NCI-H1417 treated with DMSO at 0.1 percent for 48 hours (cell line): ENCODE measurements at regions not wholly inside any gene's neighbourhood (a gene's known extent, or its start where the extent isn't known, plus 50 kb on each side); places are given as distances from the start of the nearest gene placed in this dataset.
"Not testable (repeated sequence)": the region's sequence is repeated elsewhere in the genome, so short reads cannot be mapped to it uniquely, and the experiment has no call there.

ENCODE experiments used
- DNase-seq: peaks from one replicate; lab custom pipeline; 2025; lab: John Stamatoyannopoulos, UW

DNA sequence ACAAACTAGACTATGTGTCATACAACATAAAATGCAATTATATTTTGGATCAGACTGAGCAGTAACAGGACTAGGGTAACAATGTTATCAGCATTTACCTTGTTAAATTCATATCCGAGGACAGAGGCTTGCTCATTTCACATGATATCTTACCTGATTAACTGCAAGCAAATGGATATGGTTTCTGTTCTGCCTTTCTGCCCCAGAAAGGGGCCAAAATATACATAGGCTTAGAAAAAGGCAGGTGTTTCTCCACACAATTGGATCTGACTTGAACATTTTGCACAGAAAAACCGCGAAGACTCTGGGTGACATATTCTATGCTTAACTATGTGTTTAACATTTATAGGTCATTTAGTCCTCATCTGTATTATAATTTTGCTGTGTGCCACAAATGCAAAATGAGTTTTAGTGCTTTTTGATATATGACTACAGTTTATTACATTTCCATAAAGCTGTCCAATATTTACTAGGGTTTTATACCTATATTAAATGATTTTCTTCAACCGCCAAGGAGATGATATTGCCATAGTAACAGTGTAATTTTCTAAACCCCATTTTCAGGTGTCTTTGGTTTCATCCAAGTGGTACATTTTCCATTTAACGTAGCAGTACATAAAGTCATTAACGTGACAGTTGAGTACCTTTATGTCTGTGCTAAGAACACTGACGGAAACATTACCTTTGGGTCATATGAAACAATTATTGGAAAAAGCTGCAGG lies 249.3 kb upstream of the KRR1 start:
- no peak for DNase-seq

- DNase-seq: no peak
Observed at GRCh38 chr12:75759842-75760572, 248.6 kb upstream of the KRR1 start.

DNA sequence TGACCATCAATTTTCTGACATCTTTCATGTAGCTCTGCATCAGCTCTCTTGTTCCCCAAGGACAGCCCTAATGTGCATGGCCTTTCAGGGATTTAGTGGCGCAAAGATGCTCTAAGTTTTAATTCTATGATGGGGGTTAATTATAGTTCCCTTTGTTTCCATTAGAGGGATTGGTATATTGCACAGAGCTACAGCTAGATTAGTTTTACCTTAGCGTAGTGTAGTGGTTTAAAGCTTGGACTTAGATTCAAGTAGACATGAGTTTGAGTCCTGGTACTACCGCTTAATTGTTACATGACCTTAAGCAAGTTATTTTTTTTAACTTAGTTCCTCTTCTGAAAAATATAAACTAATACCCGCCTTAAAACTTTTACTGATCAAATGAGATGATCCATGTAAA lies 247.8 kb upstream of the KRR1 start:
- DNase-seq: no peak

DNA sequence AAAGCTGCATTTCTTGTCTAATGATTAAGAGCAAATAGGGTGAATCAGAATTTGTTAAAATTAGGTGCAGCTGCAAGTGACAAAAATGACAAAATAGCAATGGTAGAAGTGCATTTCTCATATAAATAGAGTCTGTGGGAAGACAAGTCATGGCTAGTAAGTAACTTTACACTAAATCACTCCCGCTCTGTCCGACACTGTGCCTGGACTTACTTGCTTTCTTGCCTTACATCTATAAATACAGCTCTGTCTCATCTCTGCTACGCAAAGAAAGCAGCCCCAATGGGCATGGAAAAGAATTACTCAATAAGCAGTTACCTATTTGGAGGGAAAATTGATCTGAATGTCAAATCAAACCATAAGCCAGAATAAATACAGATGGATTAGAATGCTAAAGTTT lies 245.4 kb upstream of the KRR1 start:
- DNase-seq: no peak

DNA sequence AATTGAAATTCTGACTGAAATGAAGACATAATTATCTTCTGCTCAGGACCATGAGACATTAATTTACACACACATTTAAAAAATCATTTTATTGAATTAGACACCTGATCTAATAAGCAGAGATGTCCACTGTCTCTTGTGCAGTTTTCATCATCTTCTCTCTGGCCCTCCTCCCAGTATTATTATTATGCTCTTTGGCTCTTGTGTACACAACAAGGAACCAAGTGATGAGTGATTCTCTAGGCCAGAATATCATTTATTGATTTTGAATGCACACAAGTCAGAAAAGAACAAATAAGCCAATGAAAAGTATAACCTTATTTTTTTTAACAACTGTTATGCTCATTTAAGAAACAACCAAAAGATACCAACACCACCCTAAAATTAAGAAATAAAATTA lies 244.7 kb upstream of the KRR1 start:
- DNase-seq: no peak

DNA sequence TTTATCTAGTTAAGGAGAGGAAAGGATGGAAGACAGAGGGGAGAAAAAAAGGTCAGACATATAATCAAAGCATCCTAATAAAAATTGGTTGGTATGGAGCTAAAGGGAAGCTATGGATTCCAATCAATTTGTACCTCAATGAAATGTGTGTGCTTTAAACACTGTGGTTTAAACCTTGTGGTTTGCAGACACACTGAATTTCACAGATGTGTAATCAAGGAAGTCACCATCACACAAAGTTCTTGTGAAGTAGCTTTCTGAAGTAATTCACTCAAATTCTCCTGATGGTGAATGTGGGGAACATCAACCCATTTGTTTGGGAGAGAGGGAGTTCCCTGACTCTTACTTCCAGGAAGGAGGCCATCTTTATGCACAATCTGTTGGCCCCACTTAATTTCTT lies 243.3 kb upstream of the KRR1 start:
- no peak for DNase-seq

GRCh38 chr12:75754141-75754540 lies 242.7 kb upstream of the KRR1 start:
- DNase-seq: no peak

GRCh38 chr12:75751769-75752471 lies 240.5 kb upstream of the KRR1 start:
- no peak for DNase-seq

- no peak for DNase-seq
Observed at GRCh38 chr12:75750716-75751306, 239.4 kb upstream of the KRR1 start.

DNA sequence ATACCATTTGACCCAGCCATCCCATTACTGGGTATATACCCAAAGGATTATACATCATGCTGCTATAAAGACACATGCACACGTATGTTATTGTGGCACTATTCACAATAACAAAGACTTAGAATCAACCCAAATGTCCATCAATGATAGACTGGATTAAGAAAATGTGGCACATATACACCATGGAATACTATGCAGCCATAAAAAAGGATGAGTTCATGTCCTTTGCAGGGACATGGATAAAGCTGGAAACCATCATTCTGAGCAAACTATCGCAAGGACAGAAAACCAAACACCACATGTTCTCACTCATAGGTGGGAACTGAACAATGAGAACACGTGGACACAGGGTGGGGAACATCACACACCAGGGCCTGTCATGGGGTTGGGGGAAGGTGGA lies 237.6 kb upstream of the KRR1 start:
- DNase-seq: not testable (repeated sequence)

DNA sequence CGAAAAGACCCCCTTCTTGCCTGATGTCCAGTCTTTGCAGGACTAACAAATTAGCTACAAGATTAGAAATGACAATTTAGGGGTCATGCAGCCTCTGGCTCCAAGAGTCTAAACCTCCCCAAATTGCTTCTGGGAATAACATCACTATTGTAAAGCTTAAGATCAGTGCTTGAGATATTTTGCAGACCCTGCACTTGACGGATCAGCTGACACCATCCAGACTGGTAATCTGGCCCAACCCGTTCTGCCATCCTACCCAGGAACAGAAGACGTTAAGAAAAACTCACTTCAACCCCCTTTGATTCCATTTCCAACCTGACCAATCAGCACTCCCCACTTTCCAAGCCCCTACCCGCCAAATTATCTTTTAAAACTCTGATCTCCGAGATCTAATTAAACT lies 236.7 kb upstream of the KRR1 start:
- DNase-seq: no peak

DNA sequence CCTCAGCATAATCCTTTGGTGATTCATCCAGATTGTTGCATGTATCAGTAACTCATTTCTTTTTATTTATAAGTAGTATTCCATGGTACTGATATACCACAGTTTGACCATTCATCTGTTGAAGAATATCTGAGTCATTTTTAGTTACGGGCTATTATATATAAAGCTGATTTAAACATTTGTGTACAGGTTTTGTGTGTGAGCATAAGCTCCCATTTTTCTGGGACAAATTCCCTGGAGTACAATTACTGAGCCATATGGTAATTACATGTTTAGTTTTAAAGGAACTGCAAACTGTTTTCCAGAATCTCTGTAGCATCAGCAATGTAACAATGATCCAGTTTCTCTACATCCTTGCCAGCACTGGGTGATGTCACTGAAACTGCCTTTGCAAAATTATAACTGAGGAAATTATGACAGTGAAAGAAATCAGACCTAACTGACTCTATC lies 236.2 kb upstream of the KRR1 start:
- no peak for DNase-seq

- DNase-seq: no peak
Observed at GRCh38 chr12:75746621-75747020, 235.2 kb upstream of the KRR1 start.

DNA sequence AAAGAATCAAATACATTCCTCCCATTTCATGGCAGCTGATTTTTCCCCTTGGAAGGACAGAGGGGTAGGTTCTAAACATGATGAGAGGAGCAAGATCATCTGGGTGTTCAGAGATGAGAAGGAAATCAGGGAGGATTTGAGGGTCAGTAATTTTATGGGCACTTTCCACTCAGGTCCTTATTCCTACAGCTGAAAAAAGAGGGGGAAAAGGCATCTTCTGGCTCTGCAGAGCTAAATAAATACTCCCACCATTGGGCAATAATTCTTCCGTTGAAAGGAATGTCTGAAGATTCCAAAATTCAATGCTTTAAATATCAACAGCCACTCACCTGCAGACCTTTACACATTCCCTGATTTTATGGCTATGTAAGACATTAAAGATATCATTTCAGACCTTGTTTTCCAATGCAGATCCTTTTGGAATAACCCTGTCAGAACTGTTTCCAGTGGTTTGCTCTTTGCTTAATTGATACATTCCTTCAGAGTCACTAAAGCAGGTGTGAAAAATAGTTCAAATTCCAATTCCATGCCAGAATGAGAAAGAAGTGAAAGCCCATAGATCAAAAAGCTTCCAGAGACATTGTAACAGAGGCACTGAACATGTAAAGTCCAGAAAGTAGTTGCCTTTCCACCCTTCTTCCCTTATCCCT lies 233.3 kb upstream of the KRR1 start:
- DNase-seq: no peak

DNA sequence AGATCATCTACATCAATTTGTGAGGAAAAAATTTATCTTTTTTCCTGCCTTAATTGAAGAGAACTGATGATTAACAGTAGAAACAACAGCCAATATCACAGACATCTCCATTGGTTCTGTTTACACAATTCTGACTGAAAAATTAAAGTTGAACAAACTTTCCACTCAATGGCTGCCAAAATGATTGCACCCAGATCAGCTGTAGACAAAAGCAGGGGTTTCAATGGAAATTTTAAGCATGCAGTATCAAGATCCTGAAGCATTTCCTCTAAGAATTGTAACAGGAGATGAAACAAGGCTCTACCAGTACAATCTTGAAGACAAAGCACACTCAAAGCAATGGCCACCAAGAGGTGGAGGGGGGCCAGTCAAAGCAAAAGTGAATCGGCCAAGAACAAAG lies 231.6 kb upstream of the KRR1 start:
- no peak for DNase-seq

GRCh38 chr12:75742048-75742447 lies 230.6 kb upstream of the KRR1 start:
- DNase-seq: no peak

GRCh38 chr12:75739912-75740311 lies 228.5 kb upstream of the KRR1 start:
- no peak for DNase-seq

- not testable (repeated sequence) for DNase-seq
Observed at GRCh38 chr12:75739098-75739497, 227.7 kb upstream of the KRR1 start.

- DNase-seq: no peak
Observed at GRCh38 chr12:75738486-75738885, 227.1 kb upstream of the KRR1 start.

DNA sequence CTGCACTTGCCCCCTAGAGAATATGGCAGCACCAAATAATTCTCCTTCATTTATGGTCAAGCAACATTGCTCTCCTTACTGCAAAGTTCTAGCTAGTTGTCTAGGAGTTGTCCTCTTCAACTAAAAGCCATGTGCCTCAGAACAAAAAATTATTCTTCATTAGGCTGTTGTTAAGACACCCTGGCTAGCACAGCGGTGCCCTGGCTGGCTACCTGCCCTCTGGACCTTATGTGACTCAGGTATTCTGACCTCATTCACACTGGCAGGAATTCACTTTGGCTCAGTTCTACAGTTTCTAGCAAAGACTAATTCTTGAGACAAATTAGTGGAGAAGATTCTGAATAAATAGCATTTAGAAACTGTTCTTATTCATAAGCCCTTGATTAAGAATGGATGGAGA lies 224.4 kb upstream of the KRR1 start:
- no peak for DNase-seq

DNA sequence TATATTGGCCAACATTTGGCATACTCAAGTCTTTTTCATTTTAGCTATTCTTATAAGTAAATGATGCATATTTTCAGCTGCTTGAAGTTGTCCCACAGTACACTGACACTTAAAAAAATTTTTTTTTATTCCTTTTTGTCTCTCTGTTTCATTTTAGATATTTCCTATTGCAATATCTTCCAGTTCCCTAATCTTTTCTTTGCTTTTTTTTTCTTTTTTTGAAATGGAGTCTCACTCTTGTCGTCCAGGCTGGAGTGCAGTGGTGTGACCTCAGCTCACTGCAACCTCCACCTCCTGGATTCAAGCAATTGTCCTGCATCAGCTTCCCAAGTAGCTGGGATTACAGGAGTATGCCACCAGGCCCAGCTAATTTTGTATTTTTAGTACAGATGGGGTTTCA lies 217.4 kb upstream of the KRR1 start:
- DNase-seq: no peak

- no peak for DNase-seq
Observed at GRCh38 chr12:75727577-75727976, 216.2 kb upstream of the KRR1 start.
